Fibroblast of lung (primary cell): ENCODE measurements at regions not wholly inside any gene's neighbourhood (a gene's known extent, or its start where the extent isn't known, plus 50 kb on each side); places are given as distances from the start of the nearest gene placed in this dataset.
A peak's percentile ranks its signal among the peaks of the same experiment; 100 is the strongest.

Experiments
- DNase-seq, 2 donors: peaks; one replicate each; pipeline versions ENCODE4 v3.0.0 to v3.0.0-alpha.2; 2010; ENCODE audit warnings: low read depth in 2 of 2
- H2AFZ ChIP-seq: 2 replicates; pipeline ENCODE4 v1.5.1; 2012; ENCODE audit warnings: low read length, control low read depth, inconsistent platforms
- H3K27ac ChIP-seq: 2 replicates; pipeline ENCODE4 v1.5.1; 2011; ENCODE audit warnings: low read length, control low read depth; ENCODE audit not compliant: insufficient read depth
- H3K27me3 ChIP-seq: 2 replicates; pipeline ENCODE4 v1.5.1; 2011; ENCODE audit warnings: mild to moderate bottlenecking, low read length; ENCODE audit not compliant: control insufficient read depth, insufficient read depth
- H3K36me3 ChIP-seq: 2 replicates; pipeline ENCODE4 v1.5.1; 2011; ENCODE audit warnings: low read length; ENCODE audit not compliant: control insufficient read depth, insufficient read depth
- H3K4me1 ChIP-seq: 2 replicates; pipeline ENCODE4 v1.5.1; 2011; ENCODE audit warnings: low read length; ENCODE audit not compliant: control insufficient read depth, insufficient read depth; ENCODE audit errors: extremely low read depth
- H3K4me2 ChIP-seq: 2 replicates; pipeline ENCODE4 v1.5.1; 2011; ENCODE audit warnings: low read length, control low read depth; ENCODE audit not compliant: insufficient read depth; ENCODE audit errors: extremely low read depth
- H3K4me3 ChIP-seq, 4 experiments: fragments of 200-600 bp in 1 of 4; sonication (generic) in 1 of 4; replicated peaks in 1 of 4; 2 replicates each; pipeline ENCODE4 v1.5.1; 2011 to 2016; ENCODE audit warnings: low read length in 4 of 4, low read depth in 3 of 4, mild to moderate bottlenecking in 3 of 4, control low read depth in 2 of 4, inconsistent platforms in 1 of 4, mixed read lengths in 1 of 4; ENCODE audit not compliant: insufficient read depth in 1 of 4; ENCODE audit errors: control extremely low read depth in 1 of 4
- H3K79me2 ChIP-seq: 2 replicates; pipeline ENCODE4 v1.5.1; 2012; ENCODE audit warnings: mild to moderate bottlenecking, low read length, inconsistent platforms; ENCODE audit not compliant: control insufficient read depth, insufficient read depth
- H3K9ac ChIP-seq: 2 replicates; pipeline ENCODE4 v1.5.1; 2011; ENCODE audit warnings: mild to moderate bottlenecking, low read length, control low read depth; ENCODE audit not compliant: insufficient read depth
- H3K9me3 ChIP-seq: 2 replicates; pipeline ENCODE4 v1.5.1; 2012; ENCODE audit warnings: low read depth, low read length; ENCODE audit not compliant: control insufficient read depth, insufficient read depth
- H4K20me1 ChIP-seq: 2 replicates; pipeline ENCODE4 v1.5.1; 2011; ENCODE audit warnings: low read length; ENCODE audit not compliant: control insufficient read depth, insufficient read depth; ENCODE audit errors: extremely low read depth
- CTCF ChIP-seq, 2 donors: IDR thresholded peaks in 1 of 2; conservative IDR thresholded peaks in 1 of 2; 1 replicate in 1 of 2; 2 replicates in 1 of 2; pipeline ENCODE4 v1.5.1; 2011 to 2012; ENCODE audit warnings: low read length in 2 of 2, control low read depth in 1 of 2, inconsistent platforms in 1 of 2, low read depth in 1 of 2, mild to moderate bottlenecking in 1 of 2
- EZH2 ChIP-seq: IDR thresholded peaks from 2 replicates; pipeline ENCODE4 v1.5.1; 2012; ENCODE audit warnings: low read length, control low read depth, mild to moderate bottlenecking; ENCODE audit errors: missing control alignments

- no peak overlapping the region for H3K27ac ChIP-seq
- H4K20me1 ChIP-seq: no peaks in the 10 kb centered on the region
- no peak for TF ChIP-seq EZH2
- no peak for TF ChIP-seq CTCF (conservative IDR thresholded peaks at IDR 0.05 in 1 of 2, IDR thresholded peaks at IDR 0.05 in 1 of 2; ENCODE audit: low read depth in 1 of 2, low read length in 2 of 2)
- H3K27me3 ChIP-seq: no peaks in the 10 kb centered on the region
- DNase-seq: peak in 1 of 2 donors; percentile 0
- H3K4me3 ChIP-seq: no peak overlapping the region
- no peaks in the 10 kb centered on the region for H3K36me3 ChIP-seq
- H3K9me3 ChIP-seq: no peaks in the 10 kb centered on the region
- H3K9ac ChIP-seq: no peak overlapping the region
- H3K4me1 ChIP-seq: no peaks in the 10 kb centered on the region
- H3K4me2 ChIP-seq: no peak overlapping the region
- H2AFZ ChIP-seq: no peak overlapping the region
- H3K79me2 ChIP-seq: no peaks in the 10 kb centered on the region
Measured at GRCh38 chr16:63323722-63324705, 1287.8 kb upstream of the CDH8 start.

- no peak overlapping the region for H2AFZ ChIP-seq
- TF ChIP-seq EZH2: no peak
- TF ChIP-seq CTCF (conservative IDR thresholded peaks at IDR 0.05 in 1 of 2, IDR thresholded peaks at IDR 0.05 in 1 of 2; ENCODE audit: low read depth in 1 of 2, low read length in 2 of 2): no peak
Measured at GRCh38 chr16:63323055-63323454, 1286.8 kb upstream of the CDH8 start.

GRCh38 chr16:63315229-63315628, 1279.0 kb upstream of the CDH8 start:
- Histone ChIP-seq H3K4me3 (no peak overlapping the region), H3K79me2 (no peaks in the 10 kb centered on the region), H3K27ac (no peak overlapping the region), H4K20me1 (no peaks in the 10 kb centered on the region), H3K4me2 (no peak overlapping the region), H3K9ac (no peak overlapping the region), H3K27me3 (no peaks in the 10 kb centered on the region), H3K9me3 (no peaks in the 10 kb centered on the region), H2AFZ (no peak overlapping the region), H3K4me1 (no peaks in the 10 kb centered on the region), H3K36me3 (no peaks in the 10 kb centered on the region)
- no peak for TF ChIP-seq CTCF (conservative IDR thresholded peaks at IDR 0.05 in 1 of 2, IDR thresholded peaks at IDR 0.05 in 1 of 2; ENCODE audit: low read depth in 1 of 2, low read length in 2 of 2)
- no peak for TF ChIP-seq EZH2
- no peak for DNase-seq

More at GRCh38 chr16:63323055-63323454, 1286.8 kb upstream of the CDH8 start:
- DNase-seq: peak in 1 of 2 donors; percentile 2
- Histone ChIP-seq H3K27ac (no peak overlapping the region), H3K4me2 (no peak overlapping the region), H3K79me2 (no peaks in the 10 kb centered on the region), H3K27me3 (no peaks in the 10 kb centered on the region), H3K9me3 (no peaks in the 10 kb centered on the region), H3K9ac (no peak overlapping the region), H3K36me3 (no peaks in the 10 kb centered on the region), H4K20me1 (no peaks in the 10 kb centered on the region), H3K4me3 (no peak overlapping the region), H3K4me1 (no peaks in the 10 kb centered on the region)
